A673 (cell line): ENCODE measurements at regions not wholly inside any gene's neighbourhood (a gene's known extent, or its start where the extent isn't known, plus 50 kb on each side); places are given as distances from the start of the nearest gene placed in this dataset.

Source experiments
- CTCF ChIP-seq: fragments of 300-800, 200-600 bp; sonication (generic); conservative IDR thresholded peaks from 2 replicates; pipeline ENCODE4 v1.5.1; 2017; ENCODE audit warnings: low read depth, mild to moderate bottlenecking, antibody characterized with exemption, low read length, moderate library complexity, mixed read lengths
- EZH2 ChIP-seq: fragments of 200-600 bp; sonication (generic); IDR thresholded peaks from 2 replicates; pipeline ENCODE4 v1.6.1; 2017; ENCODE audit warnings: borderline replicate concordance, low read depth, mild to moderate bottlenecking, mixed read lengths, antibody characterized with exemption, low read length; ENCODE audit not compliant: poor library complexity, severe bottlenecking

GRCh38 chr1:190847166-190847565 is 369.5 kb upstream of the BRINP3 start:
- TF ChIP-seq CTCF, result no peak
- TF ChIP-seq EZH2, result no peak
